Activated T-helper 1 cell treated with Interleukin-2 at 50 U/mL for 16 hours (primary cell): ENCODE measurements at regions not wholly inside any gene's neighbourhood (a gene's known extent, or its start where the extent isn't known, plus 50 kb on each side); places are given as distances from the start of the nearest gene placed in this dataset.

Experiments used
- DNase-seq: peaks from one replicate; pipeline ENCODE4 v3.0.0-alpha.2; 2020; ENCODE audit warnings: low read depth

DNA sequence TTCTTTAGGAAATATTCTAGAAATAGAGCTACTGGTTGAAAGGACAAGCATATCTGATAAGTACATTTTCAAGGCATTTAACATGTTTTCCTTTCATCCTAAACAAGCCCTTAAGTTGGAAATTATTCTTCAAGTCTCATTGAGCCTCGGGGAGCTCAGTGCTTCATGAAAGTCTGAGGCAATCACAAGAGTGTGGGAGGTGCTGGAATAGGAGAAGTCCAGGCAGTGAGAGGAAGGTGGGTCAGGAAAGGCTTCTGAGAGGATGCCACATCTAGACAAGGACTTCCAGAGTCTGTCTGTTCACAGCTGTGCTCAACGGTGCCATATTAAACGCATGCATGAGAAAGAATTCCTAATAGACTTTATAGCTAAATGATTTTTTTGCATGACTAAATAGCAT is 69.8 kb downstream of the CD83 start:
- DNase-seq: no peak

DNA sequence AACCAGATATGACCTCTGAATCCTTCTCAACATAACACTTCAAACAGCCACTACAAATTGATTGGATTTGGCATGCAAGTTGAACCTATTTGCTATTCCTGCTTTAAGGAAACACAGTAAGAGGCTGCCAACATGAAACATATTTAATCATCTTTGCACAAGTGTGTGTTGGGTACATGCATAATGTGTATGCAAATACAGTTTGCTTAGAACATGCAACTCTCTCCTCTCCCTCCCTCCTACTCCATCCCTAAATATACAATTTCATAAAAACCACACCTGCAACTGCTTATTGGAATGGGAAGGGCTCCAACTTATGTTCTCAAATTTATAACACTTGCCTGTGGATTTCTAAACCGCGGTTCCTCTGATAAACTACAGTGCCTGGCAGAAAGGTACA is 71.5 kb downstream of the CD83 start:
- DNase-seq: no peak

DNA sequence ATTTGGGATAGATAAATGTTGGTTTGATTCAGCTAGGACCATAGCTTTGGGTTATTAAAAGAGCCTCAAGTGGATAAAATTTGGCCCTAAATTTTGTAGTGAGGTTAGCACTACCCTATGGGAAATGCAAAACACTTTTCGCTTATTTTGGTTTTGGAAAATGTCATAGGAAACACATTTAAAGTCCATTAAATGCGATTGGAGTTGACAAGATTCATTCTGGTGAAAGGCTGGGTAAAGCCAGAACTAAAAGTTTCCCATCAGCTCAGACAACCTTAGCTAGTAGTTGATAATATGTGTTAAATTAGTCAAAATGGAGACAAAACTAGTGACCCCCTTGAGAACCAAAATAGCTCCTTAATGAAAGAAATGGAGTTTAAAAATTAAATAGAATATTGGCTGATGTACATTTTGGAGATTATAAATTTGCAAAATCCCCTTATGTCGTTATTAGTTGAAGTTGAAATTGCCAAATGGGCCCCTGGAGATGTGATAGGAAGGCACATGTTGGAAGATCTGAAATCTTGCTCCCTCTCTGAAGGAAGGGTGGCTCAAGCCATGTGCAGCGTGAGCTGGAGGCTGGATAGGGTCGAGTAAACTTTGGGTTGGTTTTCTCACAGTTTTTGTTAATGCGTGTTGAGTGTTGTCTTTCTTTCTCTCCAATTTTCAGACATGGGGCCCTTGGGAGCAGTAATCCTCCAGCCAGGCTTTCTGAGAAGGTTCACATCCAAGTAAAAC is 72.8 kb downstream of the CD83 start:
- no peak for DNase-seq

DNA sequence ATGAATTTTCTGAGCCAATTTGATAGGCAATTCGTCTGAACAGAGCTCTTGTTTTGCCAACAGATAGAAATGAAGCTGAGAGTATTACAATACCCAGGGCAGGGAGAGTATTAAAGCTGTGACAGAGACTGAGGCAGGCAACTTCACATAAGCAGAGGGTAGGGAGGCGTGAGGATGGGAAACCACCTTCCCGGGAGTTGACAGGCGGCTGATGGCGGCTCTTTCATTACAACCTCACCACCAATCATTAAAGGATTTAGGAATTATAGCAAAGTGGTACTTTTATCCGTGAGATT is 73.3 kb downstream of the CD83 start:
- DNase-seq: no peak

DNA sequence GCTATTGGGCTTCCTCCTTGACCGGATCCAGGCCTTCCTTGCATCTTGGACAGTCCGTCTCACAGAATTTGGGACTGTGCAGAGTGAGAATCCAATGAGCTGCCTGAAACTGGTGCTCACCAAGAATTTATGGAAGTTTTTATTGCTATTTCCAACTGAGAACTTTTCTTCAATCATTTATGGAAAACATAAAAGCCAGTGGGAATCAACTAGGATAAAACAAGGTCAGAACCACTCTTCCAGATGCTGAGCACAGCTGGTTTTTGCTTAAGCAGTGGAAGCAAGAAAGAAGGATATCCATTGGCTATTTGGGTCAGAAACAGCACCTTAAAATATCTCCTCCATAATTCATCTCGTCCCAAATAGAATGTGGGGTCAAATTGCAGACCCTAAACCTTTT is 74.2 kb downstream of the CD83 start:
- no peak for DNase-seq

DNA sequence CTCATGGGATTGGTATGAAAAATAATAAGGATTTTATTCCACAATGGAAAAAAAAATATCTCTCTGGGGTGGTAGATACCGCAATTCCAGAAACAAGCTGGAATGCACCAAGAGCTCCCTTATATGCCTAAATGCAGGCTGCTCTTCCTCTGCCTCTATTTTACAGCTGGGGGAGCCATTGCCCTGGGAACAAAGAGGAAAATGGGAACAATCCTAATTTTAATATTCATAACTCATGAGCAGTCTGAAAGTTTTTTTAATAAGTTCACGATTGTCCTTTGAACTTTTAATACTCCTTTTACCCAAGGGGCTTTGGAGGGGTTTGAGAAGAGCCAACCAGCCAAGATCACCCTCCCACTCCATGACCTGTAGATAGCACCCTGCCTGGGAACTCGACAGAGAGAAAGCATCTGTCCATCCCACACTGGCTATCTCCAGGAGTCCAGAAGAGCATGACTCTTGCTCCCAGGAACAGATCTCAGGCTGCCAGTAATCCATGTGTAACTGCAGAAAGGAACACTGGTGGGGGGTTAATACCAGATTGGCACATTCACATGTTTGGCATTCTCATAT is 74.7 kb downstream of the CD83 start:
- DNase-seq: no peak

DNA sequence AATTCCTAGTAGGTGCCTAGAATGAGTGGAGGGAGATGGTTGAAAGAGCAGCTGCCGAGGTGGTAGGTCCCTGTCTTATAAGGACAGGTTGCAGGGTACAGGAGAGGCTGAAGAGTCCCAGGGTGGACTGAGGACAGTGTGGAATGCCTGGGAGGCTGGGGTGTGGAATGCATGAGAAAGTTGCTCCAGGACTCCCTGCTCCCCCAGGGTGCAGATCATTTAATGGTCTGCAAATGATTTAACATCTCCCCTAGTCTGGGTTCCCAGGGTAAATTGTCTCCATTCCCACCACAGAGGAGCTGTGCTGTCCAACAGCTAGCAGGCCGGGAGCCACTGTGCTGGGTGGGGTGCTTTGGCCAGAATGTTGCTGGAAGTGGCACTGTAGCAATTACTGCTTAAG is 76.0 kb downstream of the CD83 start:
- no peak for DNase-seq

DNA sequence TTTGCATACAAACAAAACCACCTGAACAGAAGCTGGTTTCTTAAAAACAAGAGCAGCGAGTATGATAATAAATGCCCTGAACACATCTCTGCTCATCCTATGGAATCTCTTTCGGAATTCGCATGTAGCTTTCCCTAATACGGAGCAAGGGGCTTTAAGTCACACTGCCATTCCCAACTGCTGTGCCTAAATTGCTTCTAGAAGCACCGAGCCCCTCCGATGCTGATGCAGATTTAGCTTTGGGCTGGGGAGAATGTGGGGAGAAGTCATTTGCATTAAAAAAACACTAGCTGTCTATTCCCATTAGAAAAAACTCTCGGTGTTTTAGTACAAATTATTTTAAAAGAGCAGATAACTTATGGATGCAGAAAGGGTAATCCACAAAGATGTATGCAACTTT is 76.9 kb downstream of the CD83 start:
- DNase-seq: no peak

DNA sequence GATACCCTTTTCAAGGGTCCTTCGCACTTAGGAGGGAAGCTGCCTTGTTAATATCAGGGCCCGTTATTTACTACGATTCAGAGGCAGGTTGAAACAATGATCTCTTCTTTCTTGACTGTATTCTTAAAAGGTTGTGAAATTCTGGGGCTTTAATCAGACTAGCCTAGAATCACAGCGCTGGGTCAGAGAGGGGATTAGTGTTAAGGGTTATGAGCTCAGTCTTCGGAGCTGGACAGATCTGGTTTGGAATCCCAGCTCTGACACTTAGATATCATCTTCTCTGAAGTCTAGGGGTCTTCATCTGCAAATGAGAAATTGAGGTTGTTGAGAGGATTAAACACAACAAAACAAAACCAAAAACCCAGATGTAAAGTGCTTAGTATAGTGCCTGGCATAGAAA is 77.4 kb downstream of the CD83 start:
- no peak for DNase-seq

DNA sequence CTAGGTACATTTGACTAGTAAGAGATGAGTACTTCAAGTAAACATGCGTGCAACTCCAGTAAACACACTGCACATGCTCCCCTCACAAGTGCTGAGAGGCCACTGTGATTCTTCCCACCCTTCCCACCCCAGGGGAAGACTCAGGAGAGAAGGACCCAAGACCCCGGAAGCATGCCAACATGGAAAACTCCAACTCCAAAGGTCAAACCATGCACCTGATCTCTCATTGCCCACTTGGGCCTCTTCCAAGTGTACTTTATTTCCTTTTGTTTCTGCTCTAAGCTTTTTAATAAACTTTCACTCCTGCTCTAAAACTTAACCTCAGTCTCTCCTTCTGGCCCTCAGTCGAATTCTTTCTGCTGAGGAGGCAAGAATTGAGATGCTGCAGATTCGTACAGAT is 78.5 kb downstream of the CD83 start:
- no peak for DNase-seq

DNA sequence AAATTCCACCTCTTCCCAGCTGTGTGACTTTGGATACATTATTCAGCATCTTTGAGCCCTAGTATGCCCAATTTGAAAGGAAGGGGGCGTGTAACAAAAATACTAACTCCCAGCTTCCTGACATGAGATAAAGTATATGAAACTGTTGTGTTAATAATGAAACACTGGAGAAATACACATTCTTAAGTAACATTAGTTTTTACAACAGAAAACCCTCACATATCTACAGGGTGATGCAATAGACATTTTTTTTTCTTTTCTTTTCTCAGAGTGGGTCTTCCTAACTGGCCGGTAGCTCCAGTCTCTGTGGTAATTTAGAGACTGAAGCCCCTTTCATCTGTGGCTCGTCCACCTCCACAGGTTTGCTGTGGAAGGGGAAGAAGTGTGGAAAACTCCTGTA is 79.5 kb downstream of the CD83 start:
- no peak for DNase-seq

DNA sequence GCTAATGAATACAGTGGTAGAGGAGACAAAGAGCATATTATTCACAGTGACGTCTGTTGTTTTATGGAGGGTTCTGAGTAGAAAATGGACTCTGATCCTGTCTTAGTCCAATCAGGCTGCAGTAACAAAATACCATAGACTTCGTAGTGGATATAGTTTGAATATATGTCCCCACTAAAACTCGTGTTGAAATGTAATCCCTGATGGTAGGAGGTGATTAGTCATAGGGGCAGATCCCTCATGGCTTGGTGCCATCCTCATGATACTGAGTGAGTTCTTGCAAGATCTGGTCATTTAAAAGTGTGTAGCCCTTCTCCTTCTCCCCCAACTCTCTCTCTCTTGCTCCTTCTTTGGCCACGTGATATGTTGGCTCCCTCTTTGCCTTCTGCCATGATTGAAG is 82.5 kb downstream of the CD83 start:
- DNase-seq: no peak

DNA sequence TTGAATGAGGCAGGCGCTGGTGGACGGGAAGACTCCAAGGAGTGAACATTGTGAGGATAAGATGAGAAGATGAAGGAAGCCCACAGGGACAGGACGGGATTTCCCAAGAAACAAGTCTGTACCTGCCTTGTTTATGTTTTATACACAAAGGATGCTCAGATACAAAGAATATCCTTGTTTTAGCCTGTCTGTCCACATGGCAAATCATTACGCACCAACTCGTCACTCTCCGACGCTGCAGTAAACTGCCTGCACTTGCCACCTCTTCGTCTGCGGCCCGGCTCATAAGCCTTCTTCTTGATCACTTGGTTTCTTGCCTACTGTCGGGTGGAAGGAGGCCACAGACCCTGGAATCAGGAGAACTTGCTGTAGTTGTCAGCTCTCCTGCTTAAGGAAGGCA is 85.4 kb downstream of the CD83 start:
- no peak for DNase-seq

DNA sequence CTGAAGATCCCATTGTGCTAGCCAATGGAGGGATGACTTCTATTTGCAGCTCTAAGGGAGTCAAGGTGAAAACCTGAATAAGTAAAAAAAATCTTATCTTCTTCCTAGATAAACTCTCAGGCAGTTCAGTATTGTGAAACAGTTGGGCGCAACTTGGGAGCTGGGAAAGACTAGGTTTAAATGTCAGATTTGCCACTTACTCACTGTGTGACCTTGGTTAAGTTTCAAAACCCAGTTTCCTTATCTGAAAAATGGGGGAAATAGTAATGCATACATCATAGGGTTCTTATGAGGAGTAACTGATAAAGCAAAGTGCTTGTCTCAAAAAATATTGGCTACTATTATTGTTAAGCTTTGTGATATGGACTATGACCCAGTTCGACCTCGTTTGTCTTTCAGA is 88.8 kb downstream of the CD83 start:
- DNase-seq: no peak

DNA sequence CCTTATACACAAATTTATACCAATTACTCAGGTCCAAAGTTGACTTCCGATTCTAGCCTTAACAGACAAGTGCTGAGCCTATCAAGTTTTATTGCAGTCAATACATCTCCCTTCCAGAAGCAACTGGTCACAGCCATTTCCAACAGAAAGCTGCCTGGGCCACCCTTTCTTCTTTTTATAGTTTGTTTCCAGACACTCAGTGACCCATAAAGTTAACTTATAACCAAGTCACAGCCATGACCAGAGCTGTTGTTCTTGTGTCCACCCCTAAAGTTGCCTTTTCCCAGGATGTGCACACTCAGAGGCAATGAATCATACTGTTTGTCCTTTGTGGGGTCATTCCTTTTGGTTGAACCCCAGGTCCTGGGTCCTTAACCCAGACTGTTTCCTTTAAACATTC is 89.9 kb downstream of the CD83 start:
- no peak for DNase-seq

DNA sequence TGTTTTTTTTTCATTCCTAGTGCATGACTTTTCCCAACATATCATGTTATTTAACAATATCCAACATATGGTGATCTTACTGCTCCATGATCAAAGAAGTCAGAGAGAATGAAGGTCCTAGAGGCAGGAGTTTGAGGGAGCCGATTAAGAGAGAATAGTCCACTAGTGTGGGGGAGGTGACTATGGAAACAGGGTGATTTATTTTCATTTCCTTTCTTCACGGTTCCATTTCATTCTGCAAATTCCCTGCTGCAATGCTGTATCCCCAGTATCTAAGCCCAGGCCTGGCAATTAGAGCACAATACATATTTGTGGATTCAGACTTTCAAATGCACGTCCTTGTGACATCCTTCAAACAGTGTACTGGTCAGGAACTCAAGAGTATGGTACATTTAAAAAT is 91.4 kb downstream of the CD83 start:
- no peak for DNase-seq

DNA sequence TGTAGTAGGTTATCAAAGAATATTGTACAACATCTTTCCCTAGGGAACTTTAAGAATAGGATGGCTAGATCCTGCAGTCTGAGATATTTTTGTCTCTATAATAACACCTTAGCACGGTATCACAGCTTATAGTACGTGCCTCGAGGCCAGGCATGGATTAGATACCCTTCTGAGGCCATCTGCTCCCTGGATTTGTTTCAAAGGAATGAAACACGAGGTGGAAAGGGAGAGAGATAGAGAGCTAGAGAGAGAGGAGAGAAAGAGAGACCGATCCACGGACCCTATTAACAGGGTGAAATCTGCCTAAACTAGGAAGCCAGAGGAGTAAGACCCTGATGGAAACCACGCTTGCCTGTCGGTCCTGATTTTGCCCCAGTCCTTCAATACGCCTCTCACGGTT is 92.5 kb downstream of the CD83 start:
- no peak for DNase-seq

DNA sequence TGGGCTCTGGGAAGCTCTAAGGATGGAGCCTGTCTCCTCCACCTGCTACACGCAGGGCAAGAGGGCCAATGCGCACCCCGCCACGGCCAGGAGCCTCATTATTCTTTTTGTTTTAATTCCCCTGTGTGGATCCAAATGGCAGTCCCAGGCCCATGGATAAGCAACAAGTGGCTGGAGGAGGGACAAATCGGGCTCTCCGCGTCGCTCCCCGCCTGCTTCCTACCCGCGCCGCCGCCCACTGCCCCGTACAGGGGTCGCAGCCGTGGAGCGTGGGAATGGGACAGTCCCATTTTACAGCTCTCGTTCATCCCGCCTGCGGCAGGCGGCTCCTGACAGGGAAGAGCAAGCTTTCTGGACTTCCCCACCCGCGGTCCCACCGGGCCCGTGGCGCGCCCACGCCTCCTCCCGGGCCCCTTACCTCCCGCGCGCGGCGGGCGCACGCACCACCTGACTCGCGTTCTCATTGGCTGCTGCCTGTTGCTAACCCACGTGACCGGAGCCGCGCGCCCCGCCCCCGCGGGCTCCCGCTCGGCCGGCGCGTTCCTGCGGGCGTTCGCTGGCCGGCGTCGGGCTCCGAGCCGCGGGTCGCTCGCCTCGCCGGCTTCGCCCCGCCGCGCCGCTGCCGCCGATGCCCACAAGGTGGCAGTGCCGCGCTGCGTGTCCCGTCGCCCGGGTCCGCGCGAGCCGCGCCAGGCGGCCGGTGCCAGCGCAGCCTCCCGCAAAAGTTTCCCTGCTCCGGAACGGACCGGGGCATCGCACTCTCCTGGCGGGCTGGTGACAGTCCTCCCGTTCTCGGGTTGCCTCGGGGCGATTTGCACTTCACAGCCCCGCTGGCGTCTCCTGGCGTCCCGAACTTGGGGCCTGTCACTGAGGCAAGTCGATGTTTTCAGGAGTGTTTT is 93.3 kb downstream of the CD83 start:
- peak; percentile 86 for DNase-seq

DNA sequence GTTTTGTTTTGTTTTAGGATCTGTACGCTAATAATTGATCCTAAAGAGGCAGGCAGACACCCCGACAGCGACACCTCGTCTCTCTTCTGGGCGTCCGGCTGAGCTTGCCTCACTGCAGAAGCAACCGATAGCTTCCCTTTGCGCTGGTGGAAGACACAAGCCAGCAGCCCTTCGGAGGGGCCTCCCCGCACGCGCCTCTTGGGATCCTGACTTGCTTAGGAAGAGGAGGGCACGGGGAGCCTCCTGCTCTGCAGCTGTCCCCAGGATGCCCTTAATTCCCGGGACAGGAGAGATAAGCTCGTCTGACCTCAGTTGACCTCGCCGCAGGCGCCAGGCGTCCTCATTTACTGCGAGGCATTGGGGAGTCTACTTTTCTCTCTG is 94.0 kb downstream of the CD83 start:
- no peak for DNase-seq

DNA sequence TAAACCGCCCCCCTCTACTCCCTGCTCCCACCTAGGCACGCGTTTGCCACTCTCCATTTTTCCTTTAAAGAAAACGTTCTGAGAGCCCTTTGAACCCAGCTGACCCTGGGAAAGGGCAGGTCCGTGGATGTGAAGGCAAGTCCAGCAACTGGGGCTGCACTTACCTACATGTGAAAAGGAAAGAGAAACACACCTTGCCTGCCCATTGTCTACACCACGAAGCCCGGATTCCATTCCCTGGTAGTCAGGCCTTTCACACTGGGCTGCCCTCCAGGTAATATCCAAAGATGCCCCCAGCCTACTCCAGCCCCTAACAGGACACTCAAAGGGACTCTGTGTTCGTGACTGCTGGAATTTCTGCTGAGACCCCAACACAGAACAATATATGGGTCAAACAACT is 94.4 kb downstream of the CD83 start:
- no peak for DNase-seq

DNA sequence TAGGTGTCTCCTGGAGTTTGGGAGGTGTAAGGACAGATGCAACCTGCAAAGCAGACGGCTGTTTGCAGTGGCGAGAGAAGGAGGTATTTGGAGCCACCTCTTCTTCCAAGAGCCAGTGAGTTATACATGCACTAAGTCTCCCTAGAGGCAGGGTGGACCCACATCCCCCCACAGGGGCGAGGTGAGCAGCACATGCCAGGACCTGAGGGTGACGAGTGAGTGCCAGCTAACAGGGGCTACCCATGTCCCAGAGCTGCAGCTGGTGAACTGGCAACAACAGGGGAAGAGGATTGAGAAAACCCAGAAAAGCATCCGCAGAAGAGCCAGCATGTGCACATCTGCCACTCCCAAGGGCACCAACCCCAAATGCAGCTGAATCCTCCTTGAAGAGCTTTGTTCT is 95.1 kb downstream of the CD83 start:
- no peak for DNase-seq

DNA sequence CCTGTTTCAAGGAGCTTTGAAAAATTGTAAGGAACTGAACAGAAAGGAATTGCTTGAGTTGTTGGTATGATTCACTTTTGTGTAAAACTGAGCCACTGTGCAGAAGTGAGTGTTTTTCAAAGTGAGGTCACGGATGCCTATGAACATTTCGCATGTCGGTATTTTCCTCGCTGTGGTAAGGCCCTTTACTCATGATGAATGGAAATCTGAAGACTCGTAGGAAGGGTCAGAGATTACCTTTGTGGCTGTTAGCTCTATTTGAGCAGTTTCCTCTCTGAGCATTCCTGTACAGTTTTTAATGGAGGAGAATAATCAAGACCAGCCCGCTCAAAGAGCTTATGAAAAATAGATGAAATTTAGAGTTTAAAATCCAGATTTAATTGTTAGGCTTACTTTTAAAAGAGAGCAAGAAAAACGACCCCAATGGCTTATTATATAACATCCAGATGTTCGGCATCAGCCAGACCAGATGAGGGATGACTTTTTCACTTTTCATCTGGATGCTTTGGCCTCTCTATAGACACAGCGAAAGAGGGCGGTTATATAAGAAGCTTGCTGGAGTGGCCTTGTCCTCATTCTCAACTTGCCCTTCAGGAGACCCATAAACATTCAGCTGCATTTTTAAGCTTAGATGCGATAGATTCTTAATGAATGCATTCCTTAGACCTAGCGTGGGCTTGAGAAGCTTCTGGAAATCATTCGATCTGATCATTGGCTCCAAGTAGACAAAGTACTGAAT is 99.5 kb downstream of the CD83 start:
- no peak for DNase-seq
